HG02588 (cell line): ENCODE measurements at regions not wholly inside any gene's neighbourhood (a gene's known extent, or its start where the extent isn't known, plus 50 kb on each side); places are given as distances from the start of the nearest gene placed in this dataset.

ENCODE experiments used
- ATAC-seq: cut with Tn5 transposase; IDR thresholded peaks from one replicate; pipeline ENCODE4 v1.9.1; 2021; ENCODE audit warnings: mild to moderate bottlenecking, moderate library complexity; ENCODE audit not compliant: unreplicated experiment

- ATAC-seq: no peak
Measured at GRCh38 chr21:24825348-24825747, 781.9 kb downstream of the MRPL39 start.

GRCh38 chr21:24824209-24824608 lies 783.1 kb downstream of the MRPL39 start:
- ATAC-seq: no peak

- no peak for ATAC-seq
Measured at GRCh38 chr21:24823247-24823646, 784.0 kb downstream of the MRPL39 start.

GRCh38 chr21:24785033-24785432 lies 822.2 kb downstream of the MRPL39 start:
- ATAC-seq: no peak

GRCh38 chr21:24781146-24781545 lies 826.1 kb downstream of the MRPL39 start:
- no peak for ATAC-seq

- no peak for ATAC-seq
Measured at GRCh38 chr21:24759348-24760075, 847.8 kb downstream of the MRPL39 start.

GRCh38 chr21:24738063-24738462 lies 869.2 kb downstream of the MRPL39 start:
- ATAC-seq: no peak

- ATAC-seq: no peak
Measured at GRCh38 chr21:24737296-24737850, 869.9 kb downstream of the MRPL39 start.

- no peak for ATAC-seq
Measured at GRCh38 chr21:24730661-24731060, 876.6 kb downstream of the MRPL39 start.

GRCh38 chr21:24729568-24729967 lies 877.7 kb downstream of the MRPL39 start:
- no peak for ATAC-seq

- ATAC-seq: no peak
Measured at GRCh38 chr21:24727803-24728440, 879.4 kb downstream of the MRPL39 start.

GRCh38 chr21:24716281-24716918 lies 890.9 kb downstream of the MRPL39 start:
- no peak for ATAC-seq

- ATAC-seq: no peak
Measured at GRCh38 chr21:24714646-24715200, 892.6 kb downstream of the MRPL39 start.

GRCh38 chr21:24705201-24705600 lies 902.1 kb downstream of the MRPL39 start:
- no peak for ATAC-seq

- no peak for ATAC-seq
Measured at GRCh38 chr21:24693779-24694178, 913.5 kb downstream of the MRPL39 start.

GRCh38 chr21:24681456-24681855 lies 925.8 kb downstream of the MRPL39 start:
- ATAC-seq: no peak

- ATAC-seq: no peak
Measured at GRCh38 chr21:24671901-24672300, 935.4 kb downstream of the MRPL39 start.

- no peak for ATAC-seq
Measured at GRCh38 chr21:24658926-24659325, 948.4 kb downstream of the MRPL39 start.

GRCh38 chr21:24658026-24658425 lies 949.3 kb downstream of the MRPL39 start:
- no peak for ATAC-seq

- ATAC-seq: no peak
Measured at GRCh38 chr21:24649691-24650090, 957.6 kb downstream of the MRPL39 start.

- no peak for ATAC-seq
Measured at GRCh38 chr21:24636696-24637095, 970.6 kb downstream of the MRPL39 start.
